GM23248 (cell line): ENCODE measurements at regions not wholly inside any gene's neighbourhood (a gene's known extent, or its start where the extent isn't known, plus 50 kb on each side); places are given as distances from the start of the nearest gene placed in this dataset.

Source experiments
- EZH2 ChIP-seq: fragments of 200-600 bp; sonication (generic); IDR thresholded peaks from 2 replicates; pipeline ENCODE4 v1.6.1; 2018; ENCODE audit warnings: antibody characterized with exemption, mild to moderate bottlenecking; ENCODE audit not compliant: insufficient read depth, poor library complexity, severe bottlenecking
- EZH2phosphoT487 ChIP-seq: fragments of 200-600 bp; sonication (generic); IDR thresholded peaks from 2 replicates; pipeline ENCODE4 v1.6.1; 2018; ENCODE audit warnings: antibody characterized with exemption, moderate library complexity, mild to moderate bottlenecking, low read depth; ENCODE audit not compliant: insufficient read depth

DNA sequence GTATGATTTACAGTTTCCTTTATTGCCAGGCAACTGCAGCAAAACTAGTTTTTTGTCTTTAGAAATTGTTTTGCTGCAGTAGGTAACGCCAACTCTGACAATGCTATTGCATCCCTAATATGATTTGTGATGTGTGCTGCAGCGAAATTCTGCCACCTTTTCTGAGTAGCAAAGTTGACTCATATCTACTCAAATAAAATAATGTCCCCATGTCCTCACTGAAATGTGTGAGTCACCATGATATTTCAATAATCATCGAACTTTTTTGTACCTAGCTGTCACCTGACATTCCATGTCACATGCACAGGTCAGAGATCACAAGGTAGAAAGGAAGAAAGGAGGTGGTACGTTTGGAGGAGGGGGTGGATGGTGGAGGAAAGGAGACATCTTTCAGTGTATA is 205.0 kb downstream of the RAD51AP2 start:
- TF ChIP-seq EZH2 (no peak), EZH2phosphoT487 (no peak)
